ENCODE measurements at regions not wholly inside any gene's neighbourhood (a gene's known extent, or its start where the extent isn't known, plus 50 kb on each side); places are given as distances from the start of the nearest gene placed in this dataset.
"Not testable (repeated sequence)": the region's sequence is repeated elsewhere in the genome, so short reads cannot be mapped to it uniquely, and the experiment has no call there.

DNA sequence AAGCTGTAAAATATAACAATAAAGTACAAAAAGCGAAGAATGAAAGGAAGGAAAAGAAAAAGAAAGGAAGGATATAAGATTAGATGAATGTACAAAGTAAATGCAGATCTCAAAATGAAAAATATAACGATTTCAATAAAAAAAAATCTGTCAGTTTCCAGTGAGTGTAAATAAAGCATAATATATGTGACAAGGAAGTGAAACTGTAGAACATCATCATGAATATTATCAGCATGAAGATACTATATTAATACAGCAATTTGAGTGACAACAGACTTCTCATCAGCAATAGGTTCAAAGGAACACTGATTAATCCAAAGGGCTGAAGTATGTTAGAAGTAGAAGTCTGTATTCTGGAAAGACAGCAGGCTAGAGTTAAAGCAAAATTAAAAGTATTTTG lies 659.5 kb upstream of the MBL2 start:
- DNase-seq (ENCODE audit: low spot score): no peak

DNA sequence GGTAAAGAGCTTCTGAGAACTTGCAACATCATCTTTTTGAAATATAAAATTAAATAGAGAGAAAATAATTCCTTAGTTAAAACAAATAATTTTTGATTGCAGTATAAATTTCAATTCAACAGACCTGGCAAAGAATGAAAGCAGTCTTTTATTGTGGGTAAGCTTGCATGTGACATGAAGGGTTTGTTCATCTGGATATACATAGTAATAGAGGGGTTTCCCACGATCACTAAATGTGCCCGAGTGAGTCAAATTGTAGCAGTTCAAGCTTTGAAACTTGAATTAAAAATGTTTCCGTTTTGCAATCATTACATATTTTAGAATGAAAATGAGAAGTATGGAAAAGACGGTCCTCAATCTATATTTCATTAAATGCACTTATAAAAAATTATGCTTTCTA lies 658.4 kb upstream of the MBL2 start:
- no peak for DNase-seq (ENCODE audit: low spot score)

DNA sequence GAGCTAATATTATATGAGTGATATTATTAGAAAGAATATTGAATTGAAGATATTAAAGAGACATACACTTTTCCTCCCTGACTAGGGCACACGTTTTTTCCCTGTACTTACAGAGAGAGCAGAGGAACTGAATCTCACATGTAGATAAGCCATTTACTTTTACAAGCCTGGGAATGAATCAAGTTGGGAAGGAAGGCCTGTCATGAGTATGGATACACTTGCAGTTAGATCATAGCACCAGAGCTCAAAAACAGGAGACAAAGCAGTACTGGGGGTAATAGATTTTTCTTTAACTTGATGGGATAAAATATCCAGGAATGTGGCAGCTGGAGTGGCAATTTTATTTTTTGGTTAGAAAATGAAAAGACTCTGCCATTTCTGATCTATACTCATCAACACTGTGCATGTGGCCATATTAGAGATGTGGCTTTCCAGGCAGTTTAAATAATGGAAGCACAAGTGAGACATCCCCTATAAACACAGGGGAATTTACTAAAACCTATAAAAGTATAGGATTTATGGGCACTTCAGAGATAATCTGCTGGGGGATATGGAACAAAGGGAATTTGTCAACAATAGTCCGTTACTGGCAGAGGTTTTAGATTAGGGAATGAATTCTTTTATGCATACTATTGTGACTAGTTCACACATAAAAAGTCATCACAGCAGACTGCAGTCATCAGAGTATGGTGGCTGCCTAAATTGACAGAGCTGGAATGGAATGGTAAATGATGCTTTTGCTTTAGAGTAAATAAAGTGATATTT lies 657.7 kb upstream of the MBL2 start:
- no peak for DNase-seq (ENCODE audit: low spot score)

DNA sequence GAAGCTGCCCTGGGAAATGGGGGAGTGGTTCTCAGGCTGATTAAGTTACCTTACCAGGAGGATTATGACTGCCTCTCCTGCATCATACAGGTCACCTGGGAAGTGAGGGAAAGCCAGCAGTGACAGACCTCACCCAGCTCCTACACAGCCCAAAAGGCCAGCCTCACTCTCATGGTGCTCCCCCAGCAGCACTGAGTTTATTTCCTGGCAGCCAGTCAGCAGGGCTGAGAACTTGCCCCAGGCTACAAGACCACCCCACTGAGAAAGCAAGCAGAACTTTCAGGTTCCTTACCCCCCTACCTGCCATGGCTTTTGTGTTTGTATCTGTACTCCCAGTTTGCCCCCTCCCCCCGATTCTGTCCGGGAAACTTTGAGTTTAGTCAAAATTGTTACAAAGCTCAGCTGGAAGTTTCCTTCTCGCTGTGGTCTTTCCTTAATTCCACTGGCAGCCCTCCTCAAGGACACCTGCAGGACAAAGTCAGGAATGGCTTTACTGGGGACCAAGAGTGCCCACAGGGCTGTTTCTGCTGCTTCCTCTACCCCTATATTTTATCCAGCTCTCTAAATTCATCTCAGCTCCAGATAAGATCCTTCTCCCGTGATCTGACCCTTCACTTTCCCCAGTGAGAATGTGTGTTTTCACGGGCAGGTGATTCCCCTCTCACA lies 649.8 kb upstream of the MBL2 start:
- DNase-seq (ENCODE audit: low spot score): no peak

DNA sequence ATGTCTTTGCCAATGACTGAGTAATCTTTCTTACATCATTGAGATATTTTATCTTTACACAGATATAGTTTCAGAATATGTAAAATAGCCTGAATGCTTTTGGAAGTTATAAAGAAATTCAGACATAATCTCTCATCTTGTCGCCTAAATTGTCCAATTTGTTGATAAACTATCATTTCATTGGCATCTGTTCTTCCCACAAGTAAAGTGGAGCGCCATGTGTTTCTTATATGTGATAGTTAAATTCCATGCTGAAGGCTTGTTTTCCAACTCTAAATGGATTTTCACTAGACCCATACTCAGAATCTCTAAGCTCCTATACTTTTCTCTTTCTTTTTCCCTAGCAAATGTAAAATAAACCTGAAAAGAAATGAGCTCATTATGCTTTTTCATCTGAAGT lies 640.1 kb upstream of the MBL2 start:
- DNase-seq (ENCODE audit: low spot score): no peak

DNA sequence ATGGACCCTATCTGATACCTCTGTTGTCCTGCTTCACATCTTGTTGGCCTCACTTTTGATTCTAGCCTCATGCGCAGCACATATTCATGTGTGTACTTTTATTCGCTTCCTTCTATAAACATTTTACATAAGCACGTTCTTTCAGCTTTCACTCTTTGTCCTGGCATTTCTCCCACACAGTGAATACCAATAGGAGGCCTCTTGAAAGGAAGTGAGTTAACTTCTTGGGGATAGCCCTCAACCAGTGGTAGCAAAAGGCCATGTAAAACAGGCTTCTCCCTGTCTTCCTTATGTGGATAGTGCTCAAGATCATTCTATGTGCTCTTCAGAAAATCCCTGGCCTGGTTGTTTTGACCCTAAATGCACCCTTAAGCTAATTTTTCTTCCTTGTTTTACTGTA lies 633.9 kb upstream of the MBL2 start:
- no peak for DNase-seq (ENCODE audit: low spot score)

DNA sequence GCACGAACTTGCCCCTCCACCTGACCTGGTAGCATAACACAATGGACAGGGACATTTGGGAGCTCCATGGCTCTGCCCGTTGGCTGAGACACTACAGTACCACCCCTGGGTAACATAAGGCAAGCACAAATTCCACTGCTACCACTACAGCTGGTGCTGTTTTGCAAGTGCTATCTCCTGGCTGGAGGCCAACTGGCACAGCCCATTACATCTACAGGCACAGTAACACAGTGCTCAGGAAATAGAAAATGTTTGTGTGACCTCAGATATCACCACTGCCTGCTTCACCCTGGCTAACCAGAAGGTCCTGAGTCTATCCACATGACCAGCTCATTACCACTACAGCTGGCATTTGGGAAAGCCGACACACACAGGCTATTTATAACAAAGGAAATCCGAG lies 631.1 kb upstream of the MBL2 start:
- peak; percentile 90 for DNase-seq (ENCODE audit: low spot score)

DNA sequence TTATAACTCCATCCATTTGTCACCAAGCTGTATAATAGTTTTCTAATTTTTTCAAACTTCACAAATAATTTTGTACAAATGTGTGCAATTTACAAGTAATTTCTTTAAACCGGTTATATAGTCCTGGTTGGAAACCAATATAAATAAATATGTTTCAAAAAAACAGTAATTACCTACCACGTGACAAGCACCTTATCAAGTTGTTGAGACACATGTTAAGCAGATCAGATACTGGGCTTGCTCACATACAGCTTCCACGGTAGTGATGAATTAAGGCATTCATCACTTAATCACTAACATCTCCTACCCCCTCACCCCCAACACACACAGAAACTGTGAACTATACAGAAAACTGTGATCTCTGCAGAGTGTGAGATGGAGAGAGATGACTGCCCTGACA lies 630.0 kb upstream of the MBL2 start:
- DNase-seq (ENCODE audit: low spot score): no peak

DNA sequence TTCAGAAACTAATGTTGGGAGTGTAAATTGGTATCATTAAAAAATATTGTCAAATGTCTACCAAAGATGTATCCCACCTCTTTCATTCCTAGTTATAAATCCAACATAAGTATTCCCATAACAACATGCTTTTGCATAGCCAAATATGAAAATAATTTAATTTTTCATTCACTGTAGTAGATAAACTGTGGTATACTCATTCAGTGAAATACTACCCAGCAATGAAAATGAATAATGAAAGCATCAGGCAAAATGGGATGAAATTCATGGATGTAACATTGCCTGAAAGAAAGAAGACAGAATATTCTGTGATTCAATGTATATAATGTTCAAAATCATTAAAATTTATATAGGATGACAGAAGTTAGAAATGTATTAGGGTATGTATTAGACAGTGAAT lies 629.0 kb upstream of the MBL2 start:
- no peak for DNase-seq (ENCODE audit: low spot score)

DNA sequence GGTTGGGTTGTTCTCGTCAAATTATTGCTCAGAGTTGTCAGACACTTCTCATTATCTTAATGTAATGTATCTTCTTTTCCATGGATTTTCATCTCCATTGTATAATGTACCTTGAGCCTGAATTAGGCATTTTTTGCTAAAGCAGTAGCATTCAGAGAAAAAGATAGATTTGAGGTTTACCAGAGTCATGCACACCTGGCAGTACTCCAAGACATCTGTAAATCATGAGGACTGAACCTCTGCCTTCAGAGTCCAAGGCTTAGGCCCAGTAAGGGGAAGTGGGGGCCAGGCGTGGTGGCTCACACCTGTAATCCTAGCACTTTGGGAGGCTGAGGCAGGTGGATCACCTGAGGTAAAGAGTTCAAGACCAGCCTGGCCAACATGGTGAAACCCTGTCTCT lies 624.3 kb upstream of the MBL2 start:
- DNase-seq (ENCODE audit: low spot score): no peak

DNA sequence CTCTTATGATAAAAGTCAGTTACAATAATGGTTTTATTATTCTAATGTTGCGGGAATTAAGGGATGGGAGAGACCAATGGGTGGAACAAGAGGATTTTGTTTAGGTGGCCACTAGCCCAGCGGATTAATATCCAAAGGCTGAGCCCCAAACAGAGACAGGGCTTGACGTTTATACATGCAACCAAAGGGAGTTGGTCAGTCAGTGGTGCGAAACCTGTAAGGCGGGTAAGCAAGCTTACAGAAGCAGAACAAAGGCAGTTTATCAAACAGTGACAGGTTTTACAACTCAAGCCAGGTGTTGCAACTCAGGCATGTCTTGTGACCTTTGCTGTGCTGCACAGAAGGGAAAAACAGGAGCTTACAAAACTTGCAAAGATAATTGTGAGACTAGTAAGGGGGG lies 622.9 kb upstream of the MBL2 start:
- DNase-seq (ENCODE audit: low spot score): no peak

DNA sequence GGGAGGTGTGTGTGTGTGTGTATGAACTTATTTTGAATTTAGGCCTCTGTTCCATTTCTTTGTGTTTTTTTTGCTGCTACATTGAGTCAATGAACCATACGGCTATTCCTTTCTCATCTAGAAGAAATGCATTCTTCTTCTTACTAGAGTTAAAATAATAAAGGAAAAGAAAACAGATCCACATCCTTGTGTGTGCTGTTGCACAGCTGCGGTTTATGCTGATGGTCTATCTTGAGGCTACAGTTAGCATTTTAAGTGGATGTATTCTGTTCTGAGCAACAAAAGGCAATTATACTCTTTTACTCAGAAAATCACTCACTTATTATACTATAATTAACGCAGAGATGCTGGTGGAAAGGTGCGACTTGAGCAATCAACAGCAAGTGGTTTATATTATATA lies 615.0 kb upstream of the MBL2 start:
- no peak for DNase-seq (ENCODE audit: low spot score)

DNA sequence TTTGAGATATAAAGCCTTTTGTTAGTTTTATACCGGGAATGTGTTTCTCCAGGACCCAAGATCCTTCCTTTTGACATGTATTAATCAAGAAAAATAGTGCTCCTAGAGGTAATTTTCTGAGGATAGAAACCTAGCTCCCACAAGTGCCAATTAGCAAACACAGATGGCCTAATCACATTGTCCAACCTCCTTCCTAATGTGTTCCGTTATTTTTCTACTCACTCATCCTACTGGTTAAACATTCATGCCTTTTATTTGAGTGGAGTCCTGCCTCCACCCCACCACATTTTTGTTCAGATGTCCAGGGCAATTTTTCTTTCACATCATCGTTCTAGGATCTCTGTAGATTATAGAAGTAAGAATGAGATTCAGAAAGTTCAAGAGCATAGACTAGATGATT lies 610.0 kb upstream of the MBL2 start:
- no peak for DNase-seq (ENCODE audit: low spot score)

DNA sequence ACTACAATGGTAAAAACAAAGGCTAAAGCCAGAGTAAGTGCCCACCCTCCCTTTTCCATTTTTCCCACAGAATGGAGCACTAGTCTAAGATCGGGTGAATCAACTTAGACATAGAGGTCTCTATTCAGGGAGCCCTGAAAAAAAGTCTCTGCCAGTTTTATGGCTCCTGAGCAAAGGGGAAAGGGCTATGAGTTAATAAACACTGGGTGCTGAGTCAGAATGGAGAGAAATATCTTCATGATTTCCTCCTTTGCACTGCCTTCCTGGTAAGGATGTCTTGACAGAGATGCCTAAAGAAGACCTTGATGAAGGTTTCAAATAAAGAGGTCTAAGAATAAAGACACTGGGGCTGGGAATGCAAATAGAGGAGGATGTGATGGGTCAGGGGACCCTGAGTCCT lies 607.4 kb upstream of the MBL2 start:
- DNase-seq (ENCODE audit: low spot score): peak; percentile 5

DNA sequence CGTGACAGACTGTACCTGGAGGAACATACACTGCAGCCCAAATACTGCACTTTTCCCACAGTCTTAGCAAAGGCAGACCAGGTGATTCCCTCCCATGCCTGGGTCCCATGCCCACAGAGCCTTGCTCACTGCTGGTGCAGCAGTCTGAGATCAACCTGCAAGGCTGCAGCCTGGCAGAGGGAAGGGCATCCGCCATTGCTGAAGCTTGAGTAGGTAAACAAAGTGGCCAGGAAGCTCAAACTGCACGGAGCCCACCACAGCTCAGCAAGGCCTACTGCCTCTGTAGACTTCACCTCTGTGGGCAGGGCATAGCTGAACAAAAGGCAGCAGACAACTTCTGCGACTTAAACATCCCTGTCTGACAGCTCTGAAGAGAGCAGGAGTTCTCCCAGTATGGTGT lies 597.8 kb upstream of the MBL2 start:
- DNase-seq (ENCODE audit: low spot score): no peak

DNA sequence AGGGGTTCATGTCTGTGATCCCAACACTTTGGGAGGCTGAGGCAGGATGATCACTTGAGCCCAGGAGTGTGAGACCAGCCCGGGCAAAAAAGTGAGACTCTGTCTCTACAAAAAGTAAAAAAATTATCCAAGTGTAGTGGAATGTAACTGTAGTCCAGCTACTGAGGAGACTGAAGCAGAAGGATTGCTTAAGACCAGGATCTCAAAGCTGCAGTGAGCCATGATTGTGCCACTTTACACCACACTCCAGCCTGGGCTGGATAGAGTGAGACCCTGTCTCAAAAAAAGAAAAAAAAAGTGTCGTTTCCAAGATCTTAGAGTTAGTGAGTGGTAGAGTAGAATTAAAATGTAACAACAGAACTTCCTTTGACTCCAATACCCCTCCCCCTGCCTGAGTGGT lies 589.4 kb upstream of the MBL2 start:
- DNase-seq (ENCODE audit: low spot score): no peak

DNA sequence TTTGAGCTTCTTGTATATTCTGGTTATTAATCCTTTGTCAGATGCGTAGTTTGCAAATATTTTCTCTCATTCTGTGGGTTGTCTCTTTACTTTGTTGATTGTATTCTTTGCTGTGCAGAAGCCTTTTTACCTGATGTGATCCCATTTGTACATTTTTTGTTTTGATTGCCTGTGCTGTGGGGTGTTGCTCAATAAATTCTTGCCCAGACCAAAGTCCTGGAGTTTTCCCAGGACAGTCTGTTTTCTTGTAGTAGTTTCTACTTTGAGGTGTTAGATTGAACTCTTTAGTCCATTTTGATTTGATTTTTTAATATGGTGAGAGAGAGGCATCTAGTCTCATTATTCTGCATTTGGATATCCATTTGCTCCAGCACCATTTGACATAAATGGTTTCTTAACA lies 588.7 kb upstream of the MBL2 start:
- no peak for DNase-seq (ENCODE audit: low spot score)

DNA sequence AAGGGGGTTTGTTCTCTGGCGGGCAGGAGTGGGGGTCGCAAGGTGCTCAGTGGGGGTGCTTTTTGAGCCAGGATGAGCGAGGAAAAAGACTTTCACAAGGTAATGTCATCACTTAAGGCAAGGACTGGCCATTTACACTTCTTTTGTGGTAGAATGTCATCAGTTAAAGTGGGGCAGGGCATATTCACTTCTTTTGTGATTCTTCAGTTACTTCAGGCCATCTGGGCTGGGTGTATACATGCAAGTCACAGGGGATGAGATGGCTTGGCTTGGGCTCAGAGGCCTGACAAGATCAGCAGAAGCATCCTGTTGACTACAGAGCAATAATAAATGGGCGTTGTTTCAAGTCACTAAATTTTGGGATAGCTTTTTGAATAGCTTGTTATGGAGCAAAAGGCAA lies 586.4 kb upstream of the MBL2 start:
- not testable (repeated sequence) for DNase-seq (ENCODE audit: low spot score)

DNA sequence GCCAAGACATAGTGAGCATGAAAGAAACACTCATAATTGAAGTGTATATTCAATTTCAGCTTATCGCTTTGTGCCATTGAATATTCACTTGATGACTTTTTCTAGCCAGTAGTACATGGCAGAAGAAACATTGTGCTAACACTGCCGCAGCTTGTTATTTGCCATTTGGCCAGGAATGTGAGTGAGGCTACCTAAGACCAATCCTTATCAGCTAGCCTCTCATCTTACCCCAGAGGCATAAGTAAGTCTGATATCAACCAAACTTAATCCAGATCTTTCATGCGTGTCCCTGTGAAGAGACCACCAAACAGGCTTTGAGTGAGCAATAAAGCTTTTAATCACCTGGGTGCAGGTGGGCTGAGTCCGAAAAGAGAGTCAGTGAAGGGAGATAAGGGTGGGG lies 586.0 kb upstream of the MBL2 start:
- DNase-seq (ENCODE audit: low spot score): no peak

DNA sequence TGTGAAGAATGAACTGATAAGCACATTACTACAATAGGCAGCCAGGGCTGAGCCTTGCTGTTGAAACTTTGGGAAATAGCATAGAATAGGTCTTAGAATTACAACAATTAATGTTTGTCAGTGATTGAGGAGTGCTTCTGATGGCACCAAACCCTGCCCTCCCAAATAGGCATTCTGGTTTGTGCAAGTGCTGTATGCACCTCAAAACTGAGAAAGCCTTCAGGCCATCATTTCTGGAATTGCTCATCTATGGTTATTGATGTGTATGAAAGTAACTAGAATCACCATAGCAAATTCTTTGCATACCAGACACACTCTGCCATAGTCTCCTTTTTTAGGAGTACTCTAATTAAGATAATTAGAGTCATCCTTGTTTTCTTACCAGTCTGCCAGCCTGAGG lies 585.0 kb upstream of the MBL2 start:
- no peak for DNase-seq (ENCODE audit: low spot score)

DNA sequence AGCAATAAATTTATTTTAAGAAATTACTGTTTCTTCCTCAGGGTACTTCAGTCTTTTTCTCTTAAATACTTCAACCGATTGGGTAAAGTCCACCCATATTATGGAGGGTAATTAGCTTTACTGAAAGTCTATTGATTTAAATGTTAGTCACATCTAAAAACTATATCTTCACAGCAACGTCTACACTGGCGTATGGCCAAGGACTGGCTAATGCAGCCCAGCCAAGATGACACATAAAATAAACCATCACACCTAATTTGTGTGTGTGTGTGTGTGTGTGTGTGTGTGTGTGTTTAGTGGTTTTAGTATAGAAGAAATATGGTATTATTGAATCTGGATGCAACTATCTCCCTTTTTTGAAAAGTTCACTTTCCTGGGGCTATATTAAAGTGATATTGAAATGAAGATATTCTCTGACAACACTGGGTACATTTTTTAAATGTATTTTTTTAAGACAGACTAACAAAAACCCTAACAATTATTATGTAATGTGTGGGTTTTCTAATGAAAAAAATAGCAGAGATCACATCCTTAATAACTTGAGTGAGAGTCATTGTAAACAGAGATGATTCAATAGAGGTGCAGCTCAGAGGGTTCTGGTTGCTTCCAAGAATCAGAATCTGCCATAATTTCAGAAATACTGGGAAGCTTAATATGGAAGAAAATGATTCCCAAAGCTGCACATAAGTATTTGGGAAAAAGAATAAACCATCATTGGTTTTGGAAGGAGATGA lies 584.2 kb upstream of the MBL2 start:
- DNase-seq (ENCODE audit: low spot score): no peak

DNA sequence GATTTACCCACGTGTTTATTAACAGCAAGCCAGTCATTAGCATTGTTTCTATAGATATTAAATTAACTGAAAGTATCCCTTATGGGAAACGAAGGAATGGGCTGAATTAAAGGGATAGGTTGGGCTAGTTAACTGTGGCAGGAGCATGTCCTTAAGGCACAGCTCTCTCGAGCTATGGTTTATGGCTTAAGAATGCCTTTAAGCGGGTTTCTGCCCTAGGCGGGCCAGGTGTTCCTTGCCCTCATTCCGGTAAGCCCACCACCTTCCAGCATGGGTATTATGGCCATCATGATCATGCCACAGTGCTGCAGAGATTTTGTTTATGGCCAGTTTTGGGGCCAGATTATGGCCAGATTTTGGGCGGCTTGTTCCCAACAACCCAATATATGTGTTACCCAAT lies 569.9 kb upstream of the MBL2 start:
- not testable (repeated sequence) for DNase-seq (ENCODE audit: low spot score)

DNA sequence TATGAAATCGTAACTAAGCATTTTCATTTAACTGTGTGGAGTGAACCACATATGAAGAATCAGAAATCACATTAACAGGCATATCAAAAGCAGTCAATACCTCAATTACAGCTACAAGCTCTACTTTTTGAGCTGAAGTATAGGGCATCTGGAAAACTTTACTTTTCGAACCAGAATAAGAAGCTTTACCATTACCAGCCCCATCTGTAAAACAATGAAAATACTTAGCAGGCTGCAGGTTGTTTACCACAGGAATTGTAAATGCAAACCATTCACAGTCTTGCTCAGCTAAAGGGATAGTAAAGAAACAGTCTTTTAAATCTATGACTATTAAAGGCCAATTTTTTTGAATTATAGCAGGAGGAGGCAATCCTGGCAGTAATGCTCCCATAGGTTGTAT lies 565.6 kb upstream of the MBL2 start:
- DNase-seq (ENCODE audit: low spot score): not testable (repeated sequence)
